ENCODE measurements at regions not wholly inside any gene's neighbourhood (a gene's known extent, or its start where the extent isn't known, plus 50 kb on each side); places are given as distances from the start of the nearest gene placed in this dataset.
A peak's percentile ranks its signal among the peaks of the same experiment; 100 is the strongest.

- H3K4me3 ChIP-seq (ENCODE audit: low read length) = no peak overlapping the region
- POLR2A ChIA-PET = no interaction called here
- Mint-ChIP-seq H3K36me3 (no peaks in the 10 kb centered on the region), H3K4me3 (no peak overlapping the region), H3K4me1 (no peaks in the 10 kb centered on the region), H3K27ac (peak overlapping the region in 1 of 8 donors; percentile 5), H3K9me3 (no peaks in the 10 kb centered on the region), H3K27me3 (peaks cover 0 to 2% of the 10 kb centered on the region in 2 donors)
- H3K27me3 ChIP-seq (ENCODE audit: insufficient read depth, low read length, poor library complexity, severe bottlenecking) = no peaks in the 10 kb centered on the region
- no peaks in the 10 kb centered on the region for H3K36me3 ChIP-seq (ENCODE audit: insufficient read depth, low read length)
- no peak overlapping the region for H3K27ac ChIP-seq (ENCODE audit: low read depth, low read length)
- CTCF ChIA-PET = no interaction called here
- no peaks in the 10 kb centered on the region for H3K9me3 ChIP-seq (ENCODE audit: low read length)
- DNase-seq = no peak
- no peaks in the 10 kb centered on the region for H3K4me1 ChIP-seq (ENCODE audit: insufficient read depth, low read length)
Observed at GRCh38 chr1:19564366-19564765, 79.0 kb upstream of the CAPZB start.

GRCh38 chr1:19563324-19564097 lies 78.2 kb upstream of the CAPZB start:
- no peak overlapping the region for H3K27ac ChIP-seq (ENCODE audit: low read depth, low read length)
- H3K36me3 Mint-ChIP-seq = no peaks in the 10 kb centered on the region
- no peak overlapping the region for H3K4me3 Mint-ChIP-seq
- H3K4me1 Mint-ChIP-seq = peaks cover 0 to 5% (median 4%) of the 10 kb centered on the region in 3 donors
- no peaks in the 10 kb centered on the region for H3K9me3 ChIP-seq (ENCODE audit: low read length)
- H3K36me3 ChIP-seq (ENCODE audit: insufficient read depth, low read length) = no peaks in the 10 kb centered on the region
- peaks cover 0 to 2% of the 10 kb centered on the region in 2 donors for H3K27me3 Mint-ChIP-seq
- no peak overlapping the region for H3K27ac Mint-ChIP-seq
- DNase-seq = no peak
- no peaks in the 10 kb centered on the region for H3K27me3 ChIP-seq (ENCODE audit: insufficient read depth, low read length, poor library complexity, severe bottlenecking)
- no peaks in the 10 kb centered on the region for H3K4me1 ChIP-seq (ENCODE audit: insufficient read depth, low read length)
- H3K9me3 Mint-ChIP-seq = no peaks in the 10 kb centered on the region
- ChIA-PET CTCF (no interaction called here), POLR2A (interaction anchor here (0.6 kb wide), 1 partner anchor 48 kb away, joined by 4 read pairs; no protein-coding TSS in a partner anchor)
- H3K4me3 ChIP-seq (ENCODE audit: low read length) = no peak overlapping the region

GRCh38 chr1:19562847-19563246 lies 77.5 kb upstream of the CAPZB start:
- Histone ChIP-seq H3K27me3 (ENCODE audit: insufficient read depth, low read length, poor library complexity, severe bottlenecking) (no peaks in the 10 kb centered on the region), H3K27ac (ENCODE audit: low read depth, low read length) (no peak overlapping the region), H3K9me3 (ENCODE audit: low read length) (no peaks in the 10 kb centered on the region), H3K4me3 (ENCODE audit: low read length) (no peak overlapping the region), H3K4me1 (ENCODE audit: insufficient read depth, low read length) (peaks cover 5% of the 10 kb centered on the region), H3K36me3 (ENCODE audit: insufficient read depth, low read length) (no peaks in the 10 kb centered on the region)
- H3K9me3 Mint-ChIP-seq = no peaks in the 10 kb centered on the region
- POLR2A ChIA-PET = no interaction called here
- H3K27me3 Mint-ChIP-seq = peaks cover 2 to 3% of the 10 kb centered on the region in 2 donors
- no peak overlapping the region for H3K4me3 Mint-ChIP-seq
- DNase-seq = no peak
- H3K4me1 Mint-ChIP-seq = peaks cover 0 to 9% (median 8%) of the 10 kb centered on the region in 3 donors
- no peak overlapping the region for H3K27ac Mint-ChIP-seq
- CTCF ChIA-PET = no interaction called here
- H3K36me3 Mint-ChIP-seq = no peaks in the 10 kb centered on the region

- H3K27me3 ChIP-seq (ENCODE audit: insufficient read depth, low read length, poor library complexity, severe bottlenecking) = no peaks in the 10 kb centered on the region
- peaks cover 5% of the 10 kb centered on the region for H3K4me1 ChIP-seq (ENCODE audit: insufficient read depth, low read length)
- no peaks in the 10 kb centered on the region for H3K36me3 Mint-ChIP-seq
- H3K4me3 ChIP-seq (ENCODE audit: low read length) = no peak overlapping the region
- H3K9me3 Mint-ChIP-seq = no peaks in the 10 kb centered on the region
- ChIA-PET POLR2A (no interaction called here), CTCF (interaction anchor here (1.6 kb wide), 1 partner anchor 22 kb away, joined by 5 read pairs; no protein-coding TSS in a partner anchor)
- H3K27ac ChIP-seq (ENCODE audit: low read depth, low read length) = no peak overlapping the region
- no peaks in the 10 kb centered on the region for H3K9me3 ChIP-seq (ENCODE audit: low read length)
- peak overlapping the region in 1 of 8 donors; percentile 15 for H3K27ac Mint-ChIP-seq
- no peak for DNase-seq
- no peak overlapping the region for H3K4me3 Mint-ChIP-seq
- peaks cover 0 to 9% (median 8%) of the 10 kb centered on the region in 3 donors for H3K4me1 Mint-ChIP-seq
- H3K36me3 ChIP-seq (ENCODE audit: insufficient read depth, low read length) = no peaks in the 10 kb centered on the region
- peaks cover 7 to 9% of the 10 kb centered on the region in 2 donors for H3K27me3 Mint-ChIP-seq
Observed at GRCh38 chr1:19560480-19560879, 75.1 kb upstream of the CAPZB start.

GRCh38 chr1:19559641-19560040 lies 74.3 kb upstream of the CAPZB start:
- H3K9me3 ChIP-seq (ENCODE audit: low read length) = no peaks in the 10 kb centered on the region
- H3K4me1 Mint-ChIP-seq = peaks cover 0 to 9% (median 8%) of the 10 kb centered on the region in 3 donors
- H3K27ac Mint-ChIP-seq = no peak overlapping the region
- H3K4me1 ChIP-seq (ENCODE audit: insufficient read depth, low read length) = peaks cover 5% of the 10 kb centered on the region
- H3K27ac ChIP-seq (ENCODE audit: low read depth, low read length) = no peak overlapping the region
- POLR2A ChIA-PET = no interaction called here
- H3K27me3 Mint-ChIP-seq = peaks cover 7 to 8% of the 10 kb centered on the region in 2 donors
- H3K4me3 ChIP-seq (ENCODE audit: low read length) = no peak overlapping the region
- CTCF ChIA-PET = no interaction called here
- no peaks in the 10 kb centered on the region for H3K36me3 ChIP-seq (ENCODE audit: insufficient read depth, low read length)
- H3K4me3 Mint-ChIP-seq = no peak overlapping the region
- no peak for DNase-seq
- no peaks in the 10 kb centered on the region for H3K27me3 ChIP-seq (ENCODE audit: insufficient read depth, low read length, poor library complexity, severe bottlenecking)
- H3K9me3 Mint-ChIP-seq = no peaks in the 10 kb centered on the region
- no peaks in the 10 kb centered on the region for H3K36me3 Mint-ChIP-seq

- CTCF ChIA-PET = interaction anchor here (1.0 kb wide), 1 partner anchor 25 kb away, joined by 3 read pairs; no protein-coding TSS in a partner anchor
- H3K9me3 ChIP-seq (ENCODE audit: low read length) = no peaks in the 10 kb centered on the region
- no peak for DNase-seq
- no peak overlapping the region for H3K4me3 ChIP-seq (ENCODE audit: low read length)
- H3K4me1 Mint-ChIP-seq = peaks cover under 1 to 11% (median 8%) of the 10 kb centered on the region in 3 donors
- H3K27me3 Mint-ChIP-seq = peaks cover 8 to 17% of the 10 kb centered on the region in 2 donors
- H3K4me1 ChIP-seq (ENCODE audit: insufficient read depth, low read length) = peaks cover 5% of the 10 kb centered on the region
- H3K4me3 Mint-ChIP-seq = no peak overlapping the region
- peaks cover 0 to 7% (median 0%) of the 10 kb centered on the region in 3 donors for H3K36me3 Mint-ChIP-seq
- H3K27ac ChIP-seq (ENCODE audit: low read depth, low read length) = no peak overlapping the region
- no peaks in the 10 kb centered on the region for H3K9me3 Mint-ChIP-seq
- no peak overlapping the region for H3K27ac Mint-ChIP-seq
- H3K27me3 ChIP-seq (ENCODE audit: insufficient read depth, low read length, poor library complexity, severe bottlenecking) = no peaks in the 10 kb centered on the region
- no peaks in the 10 kb centered on the region for H3K36me3 ChIP-seq (ENCODE audit: insufficient read depth, low read length)
- POLR2A ChIA-PET = no interaction called here
Observed at GRCh38 chr1:19557609-19558051, 72.3 kb upstream of the CAPZB start.

- Histone ChIP-seq H3K9me3 (ENCODE audit: low read length) (no peaks in the 10 kb centered on the region), H3K4me3 (ENCODE audit: low read length) (no peak overlapping the region), H3K27me3 (ENCODE audit: insufficient read depth, low read length, poor library complexity, severe bottlenecking) (no peaks in the 10 kb centered on the region), H3K27ac (ENCODE audit: low read depth, low read length) (no peak overlapping the region), H3K4me1 (ENCODE audit: insufficient read depth, low read length) (peaks cover 5% of the 10 kb centered on the region), H3K36me3 (ENCODE audit: insufficient read depth, low read length) (no peaks in the 10 kb centered on the region)
- ChIA-PET CTCF (no interaction called here), POLR2A (no interaction called here)
- Mint-ChIP-seq H3K4me3 (no peak overlapping the region), H3K9me3 (peaks cover 5 to 14% (median 11%) of the 10 kb centered on the region in 5 donors), H3K36me3 (peaks cover 0 to 26% (median 3%) of the 10 kb centered on the region in 3 donors), H3K27me3 (peaks cover 10 to 26% of the 10 kb centered on the region in 2 donors), H3K4me1 (peaks cover 5 to 15% (median 8%) of the 10 kb centered on the region in 3 donors), H3K27ac (no peak overlapping the region)
- DNase-seq = no peak
Observed at GRCh38 chr1:19554090-19554489, 68.8 kb upstream of the CAPZB start.

GRCh38 chr1:19552291-19553010 lies 67.1 kb upstream of the CAPZB start:
- Mint-ChIP-seq H3K36me3 (peaks cover 0 to 37% (median 3%) of the 10 kb centered on the region in 3 donors), H3K9me3 (peaks cover 12 to 23% (median 20%) of the 10 kb centered on the region in 5 donors), H3K27me3 (peaks cover 7 to 22% of the 10 kb centered on the region in 2 donors), H3K27ac (peak overlapping the region in 1 of 8 donors; percentile 4), H3K4me3 (no peak overlapping the region), H3K4me1 (peaks cover 6 to 12% (median 9%) of the 10 kb centered on the region in 3 donors)
- ChIA-PET POLR2A (no interaction called here), CTCF (no interaction called here)
- no peak overlapping the region for H3K27ac ChIP-seq (ENCODE audit: low read depth, low read length)
- no peak for DNase-seq
- H3K9me3 ChIP-seq (ENCODE audit: low read length) = no peaks in the 10 kb centered on the region
- H3K4me3 ChIP-seq (ENCODE audit: low read length) = no peak overlapping the region
- H3K36me3 ChIP-seq (ENCODE audit: insufficient read depth, low read length) = no peaks in the 10 kb centered on the region
- no peaks in the 10 kb centered on the region for H3K4me1 ChIP-seq (ENCODE audit: insufficient read depth, low read length)
- no peaks in the 10 kb centered on the region for H3K27me3 ChIP-seq (ENCODE audit: insufficient read depth, low read length, poor library complexity, severe bottlenecking)

Data from CD8-positive, alpha-beta memory T cell (primary cell).